ENCODE measurements at regions not wholly inside any gene's neighbourhood (a gene's known extent, or its start where the extent isn't known, plus 50 kb on each side); places are given as distances from the start of the nearest gene placed in this dataset.

DNA sequence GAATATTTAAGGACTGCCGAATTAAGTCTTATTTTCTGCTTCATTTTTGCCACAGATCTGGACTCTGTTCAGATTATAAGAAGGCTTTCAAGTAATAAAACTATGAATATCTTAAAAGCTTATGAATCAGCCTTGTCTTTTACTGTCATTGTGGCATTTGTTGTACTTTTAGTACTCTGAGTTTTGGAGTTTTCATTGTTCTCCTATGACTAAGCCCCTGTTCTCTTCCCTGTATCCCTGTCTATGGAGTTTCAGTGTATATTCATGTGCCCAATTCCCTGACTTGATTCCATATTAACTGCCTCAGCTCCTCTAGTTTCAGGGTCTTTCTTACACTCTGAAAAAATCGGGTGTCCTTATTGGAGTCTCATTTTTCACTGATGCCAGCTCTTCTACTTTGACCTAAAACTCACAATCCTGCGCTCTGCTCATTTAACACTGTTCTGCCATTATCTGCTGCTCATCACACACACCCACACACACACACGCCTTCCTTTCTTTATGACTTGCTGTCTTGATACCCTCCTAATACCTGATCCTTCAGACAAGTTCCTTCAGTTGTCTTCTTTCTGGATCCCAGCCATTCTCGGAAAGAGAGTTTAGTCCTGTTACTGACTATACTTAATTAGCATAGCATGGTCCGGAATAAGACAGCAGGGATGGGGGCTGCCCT is 511.8 kb downstream of the CPS1 start:
- no peak overlapping the region for H2AFZ ChIP-seq (ENCODE audit: low read length)
- no peak overlapping the region for H4K91ac ChIP-seq (replicated peaks; ENCODE audit: insufficient read length, low read length)
- H2BK12ac ChIP-seq (ENCODE audit: low read depth, low read length), result no peak overlapping the region
- H3K4me1 ChIP-seq (replicated peaks in 1 of 4; ENCODE audit: control insufficient read depth in 3 of 4, insufficient read depth in 4 of 4, low read length in 3 of 4), result no peaks in the 10 kb centered on the region
- H2BK5ac ChIP-seq (ENCODE audit: low read depth, low read length), result no peak overlapping the region
- no peak overlapping the region for H3K18ac ChIP-seq (ENCODE audit: extremely low read depth, low read length)
- no peak overlapping the region for H3K14ac ChIP-seq (ENCODE audit: insufficient read length)
- no peak for DNase-seq (ENCODE audit: low read depth in 1 of 2, low spot score in 2 of 2)
- no peak overlapping the region for H3K4me3 ChIP-seq (ENCODE audit: extremely low read depth in 1 of 4, insufficient read depth in 2 of 4, low read depth in 3 of 4, low read length in 4 of 4)
- TF ChIP-seq JUN (IDR thresholded peaks at IDR 0.05; ENCODE audit: low read depth, low read length) (no peak), CEBPB (IDR thresholded peaks at IDR 0.05; ENCODE audit: low read depth, low read length) (no peak), HDAC2 (IDR thresholded peaks at IDR 0.05; ENCODE audit: borderline replicate concordance in 1 of 2, low read depth in 2 of 2, low read length in 2 of 2) (no peak)
- TF ChIP-seq, protein P1, sequence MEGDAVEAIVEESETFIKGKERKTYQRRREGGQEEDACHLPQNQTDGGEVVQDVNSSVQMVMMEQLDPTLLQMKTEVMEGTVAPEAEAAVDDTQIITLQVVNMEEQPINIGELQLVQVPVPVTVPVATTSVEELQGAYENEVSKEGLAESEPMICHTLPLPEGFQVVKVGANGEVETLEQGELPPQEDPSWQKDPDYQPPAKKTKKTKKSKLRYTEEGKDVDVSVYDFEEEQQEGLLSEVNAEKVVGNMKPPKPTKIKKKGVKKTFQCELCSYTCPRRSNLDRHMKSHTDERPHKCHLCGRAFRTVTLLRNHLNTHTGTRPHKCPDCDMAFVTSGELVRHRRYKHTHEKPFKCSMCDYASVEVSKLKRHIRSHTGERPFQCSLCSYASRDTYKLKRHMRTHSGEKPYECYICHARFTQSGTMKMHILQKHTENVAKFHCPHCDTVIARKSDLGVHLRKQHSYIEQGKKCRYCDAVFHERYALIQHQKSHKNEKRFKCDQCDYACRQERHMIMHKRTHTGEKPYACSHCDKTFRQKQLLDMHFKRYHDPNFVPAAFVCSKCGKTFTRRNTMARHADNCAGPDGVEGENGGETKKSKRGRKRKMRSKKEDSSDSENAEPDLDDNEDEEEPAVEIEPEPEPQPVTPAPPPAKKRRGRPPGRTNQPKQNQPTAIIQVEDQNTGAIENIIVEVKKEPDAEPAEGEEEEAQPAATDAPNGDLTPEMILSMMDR (IDR thresholded peaks at IDR 0.05; ENCODE audit: control extremely low read depth in 1 of 3, insufficient read depth in 1 of 3, low read depth in 1 of 3, low read length in 3 of 3), result no peak
- no peaks in the 10 kb centered on the region for H3K79me1 ChIP-seq (ENCODE audit: low read depth, low read length)
- H4K8ac ChIP-seq (ENCODE audit: extremely low read depth, insufficient read depth, low read length), result no peak overlapping the region
- no peak overlapping the region for H3K23ac ChIP-seq (ENCODE audit: insufficient read length)
- H3K27me3 ChIP-seq (replicated peaks in 1 of 4; ENCODE audit: control insufficient read depth in 3 of 4, extremely low read depth in 1 of 4, insufficient read depth in 3 of 4, low read length in 3 of 4), result no peaks in the 10 kb centered on the region
- no peaks in the 10 kb centered on the region for H3K79me2 ChIP-seq (ENCODE audit: control insufficient read depth in 1 of 2, insufficient read depth in 2 of 2, low read length in 2 of 2)
- no peak overlapping the region for H2BK20ac ChIP-seq (ENCODE audit: low read length)
- no peak for FAIRE-seq
- 93% methylated on average over 6 of the region's 6 CpGs; no CpG with 5 or more reads in 1 of the 2 experiments for WGBS, 2 experiments (ENCODE audit: extremely low coverage in 1 of 2, insufficient coverage in 1 of 2, insufficient read length in 1 of 2, insufficient replicate concordance in 2 of 2, low coverage in 1 of 2, low lambda C conversion rate in 2 of 2, missing lambda C conversion rate in 1 of 2)
- H3K56ac ChIP-seq (replicated peaks; ENCODE audit: insufficient read length, low read depth, low read length), result no peak overlapping the region
- no peak overlapping the region for H3K4ac ChIP-seq (replicated peaks; ENCODE audit: insufficient read length, low read depth, low read length)
- no peaks in the 10 kb centered on the region for H3K9me3 ChIP-seq (ENCODE audit: insufficient read depth in 2 of 2, low read depth in 1 of 2, low read length in 1 of 2)
- no peak overlapping the region for H3K27ac ChIP-seq (ENCODE audit: low read depth, low read length)
- no peak overlapping the region for H4K5ac ChIP-seq (ENCODE audit: insufficient read length, low read depth, low read length)
- ChIA-PET POLR2A (ENCODE audit: partially characterized antibody) (no interaction called here), CTCF (ENCODE audit: partially characterized antibody) (interaction anchor here (1.2 to 2.7 kb wide), 4 partner anchors 14 to 450 kb away, joined by 3 to 15 read pairs (median 5); no protein-coding TSS in a partner anchor)
- no peaks in the 10 kb centered on the region for H3K23me2 ChIP-seq (ENCODE audit: low read depth, low read length)
- no peak overlapping the region for H2BK120ac ChIP-seq (replicated peaks; ENCODE audit: low read depth, low read length)
- no peak overlapping the region for H3K4me2 ChIP-seq (ENCODE audit: insufficient read depth in 1 of 2, low read depth in 2 of 2, low read length in 2 of 2)
- H3K9ac ChIP-seq (replicated peaks in 1 of 4; ENCODE audit: extremely low read depth in 1 of 4, low read depth in 3 of 4, low read length in 3 of 4), result no peak overlapping the region
- no peak overlapping the region for H2BK15ac ChIP-seq (ENCODE audit: low read length)
- no peaks in the 10 kb centered on the region for H4K20me1 ChIP-seq (replicated peaks in 1 of 2; ENCODE audit: control insufficient read depth in 1 of 2, insufficient read depth in 2 of 2, low read length in 2 of 2)
- H2AK5ac ChIP-seq (ENCODE audit: low read depth, low read length), result no peak overlapping the region
- no peaks in the 10 kb centered on the region for H3K36me3 ChIP-seq (ENCODE audit: control insufficient read depth in 2 of 4, insufficient read depth in 4 of 4, low read length in 3 of 4)
